ACC112 (cell line): ENCODE measurements at regions not wholly inside any gene's neighbourhood (a gene's known extent, or its start where the extent isn't known, plus 50 kb on each side); places are given as distances from the start of the nearest gene placed in this dataset.

ENCODE experiments used
- H2AFZ ChIP-seq: fragments of 200-600 bp; sonication (generic); one replicate; pipeline ENCODE4 v1.6.0; 2017; ENCODE audit warnings: antibody characterized with exemption, low read length; ENCODE audit not compliant: unreplicated experiment
- H3K27ac ChIP-seq: fragments of 200-600 bp; sonication (generic); 2 replicates; pipeline ENCODE4 v1.5.1; 2014; ENCODE audit warnings: low read depth, mild to moderate bottlenecking, antibody characterized with exemption, low read length, moderate library complexity
- H3K27me3 ChIP-seq: fragments of 200-600 bp; sonication (generic); 2 replicates; pipeline ENCODE4 v1.6.1; 2014; ENCODE audit warnings: mild to moderate bottlenecking, antibody characterized with exemption, low read length, moderate library complexity, mixed read lengths; ENCODE audit not compliant: insufficient read depth
- H3K36me3 ChIP-seq: fragments of 200-600 bp; sonication (generic); 2 replicates; pipeline ENCODE4 v1.6.1; 2016; ENCODE audit warnings: mild to moderate bottlenecking, antibody characterized with exemption, low read length, moderate library complexity, mixed read lengths; ENCODE audit not compliant: insufficient read depth
- H3K4me1 ChIP-seq: fragments of 200-600 bp; sonication (generic); one replicate; pipeline ENCODE4 v1.6.1; 2016; ENCODE audit warnings: low read length, mixed read lengths; ENCODE audit not compliant: insufficient read depth, unreplicated experiment, control insufficient read depth
- H3K4me3 ChIP-seq: fragments of 200-600 bp; sonication (generic); 2 replicates; pipeline ENCODE4 v1.5.1; 2014; ENCODE audit warnings: mild to moderate bottlenecking, low read depth, low read length
- H3K79me2 ChIP-seq: fragments of 200-600 bp; sonication (generic); one replicate; pipeline ENCODE4 v1.6.0; 2016; ENCODE audit warnings: low read length; ENCODE audit not compliant: control insufficient read depth, unreplicated experiment, insufficient read depth

GRCh38 chr22:47736186-47737034 is 974.0 kb downstream of the TBC1D22A start:
- no peaks in the 10 kb centered on the region for H3K4me1 ChIP-seq
- no peaks in the 10 kb centered on the region for H3K79me2 ChIP-seq
- H3K27ac ChIP-seq = no peak overlapping the region
- H3K4me3 ChIP-seq = no peak overlapping the region
- H2AFZ ChIP-seq = no peak overlapping the region
- no peaks in the 10 kb centered on the region for H3K36me3 ChIP-seq
- H3K27me3 ChIP-seq = no peaks in the 10 kb centered on the region

GRCh38 chr22:47734511-47734910 is 972.1 kb downstream of the TBC1D22A start:
- Histone ChIP-seq H3K27ac (no peak overlapping the region), H3K4me3 (no peak overlapping the region), H3K4me1 (no peaks in the 10 kb centered on the region), H3K27me3 (no peaks in the 10 kb centered on the region), H3K79me2 (no peaks in the 10 kb centered on the region), H2AFZ (no peak overlapping the region), H3K36me3 (no peaks in the 10 kb centered on the region)

GRCh38 chr22:47727641-47728040 is 965.2 kb downstream of the TBC1D22A start:
- Histone ChIP-seq H3K4me3 (no peak overlapping the region), H3K27ac (no peak overlapping the region), H3K27me3 (no peaks in the 10 kb centered on the region), H2AFZ (no peak overlapping the region), H3K79me2 (no peaks in the 10 kb centered on the region), H3K4me1 (no peaks in the 10 kb centered on the region), H3K36me3 (no peaks in the 10 kb centered on the region)

- no peak overlapping the region for H3K27ac ChIP-seq
- no peaks in the 10 kb centered on the region for H3K27me3 ChIP-seq
- H3K36me3 ChIP-seq = no peaks in the 10 kb centered on the region
- no peak overlapping the region for H3K4me3 ChIP-seq
- H2AFZ ChIP-seq = no peak overlapping the region
- H3K79me2 ChIP-seq = no peaks in the 10 kb centered on the region
- H3K4me1 ChIP-seq = no peaks in the 10 kb centered on the region
Observed at GRCh38 chr22:47724751-47725150, 962.3 kb downstream of the TBC1D22A start.

- Histone ChIP-seq H3K36me3 (no peaks in the 10 kb centered on the region), H3K27me3 (no peaks in the 10 kb centered on the region), H3K4me3 (no peak overlapping the region), H2AFZ (no peak overlapping the region), H3K4me1 (no peaks in the 10 kb centered on the region), H3K79me2 (no peaks in the 10 kb centered on the region), H3K27ac (no peak overlapping the region)
Observed at GRCh38 chr22:47724030-47724429, 961.6 kb downstream of the TBC1D22A start.

- Histone ChIP-seq H3K27ac (no peak overlapping the region), H3K36me3 (no peaks in the 10 kb centered on the region), H2AFZ (no peak overlapping the region), H3K79me2 (no peaks in the 10 kb centered on the region), H3K4me1 (no peaks in the 10 kb centered on the region), H3K4me3 (no peak overlapping the region), H3K27me3 (no peaks in the 10 kb centered on the region)
Observed at GRCh38 chr22:47718337-47718736, 955.9 kb downstream of the TBC1D22A start.

- Histone ChIP-seq H3K27me3 (no peaks in the 10 kb centered on the region), H2AFZ (no peak overlapping the region)
Observed at GRCh38 chr22:47716890-47717615, 954.6 kb downstream of the TBC1D22A start.

GRCh38 chr22:47715866-47716578 is 953.6 kb downstream of the TBC1D22A start:
- no peak overlapping the region for H3K27ac ChIP-seq
- no peak overlapping the region for H3K4me3 ChIP-seq
- no peaks in the 10 kb centered on the region for H3K27me3 ChIP-seq
- H3K4me1 ChIP-seq = no peaks in the 10 kb centered on the region
- no peak overlapping the region for H2AFZ ChIP-seq
- H3K79me2 ChIP-seq = no peaks in the 10 kb centered on the region
- no peaks in the 10 kb centered on the region for H3K36me3 ChIP-seq

More at GRCh38 chr22:47716890-47717615, 954.6 kb downstream of the TBC1D22A start:
- Histone ChIP-seq H3K4me3 (no peak overlapping the region), H3K79me2 (no peaks in the 10 kb centered on the region), H3K27ac (no peak overlapping the region), H3K36me3 (no peaks in the 10 kb centered on the region), H3K4me1 (no peaks in the 10 kb centered on the region)

- H3K4me1 ChIP-seq = no peaks in the 10 kb centered on the region
- no peaks in the 10 kb centered on the region for H3K36me3 ChIP-seq
- no peaks in the 10 kb centered on the region for H3K27me3 ChIP-seq
- H2AFZ ChIP-seq = no peak overlapping the region
- H3K27ac ChIP-seq = no peak overlapping the region
- no peaks in the 10 kb centered on the region for H3K79me2 ChIP-seq
- H3K4me3 ChIP-seq = no peak overlapping the region
Observed at GRCh38 chr22:47713941-47714340, 951.5 kb downstream of the TBC1D22A start.

GRCh38 chr22:47710135-47710534 is 947.7 kb downstream of the TBC1D22A start:
- Histone ChIP-seq H3K27me3 (no peaks in the 10 kb centered on the region), H3K4me3 (no peak overlapping the region), H3K79me2 (no peaks in the 10 kb centered on the region), H3K36me3 (no peaks in the 10 kb centered on the region), H3K4me1 (no peaks in the 10 kb centered on the region), H3K27ac (no peak overlapping the region), H2AFZ (no peak overlapping the region)
